Inflammatory macrophage treated with lipopolysaccharide for 1 hour (primary cell): ENCODE measurements at regions not wholly inside any gene's neighbourhood (a gene's known extent, or its start where the extent isn't known, plus 50 kb on each side); places are given as distances from the start of the nearest gene placed in this dataset.

Experiments used
- DNase-seq, 2 donors: peaks; one replicate each; pipeline ENCODE4 v3.0.0-alpha.2; 2020 to 2022

GRCh38 chr12:118874698-118875548, 106.4 kb upstream of the SRRM4 start:
- no peak for DNase-seq

- no peak for DNase-seq
These were observed 100.4 kb upstream of the SRRM4 start for GRCh38 chr12:118880720-118881493.

GRCh38 chr12:118884226-118884625, 97.1 kb upstream of the SRRM4 start:
- DNase-seq, result no peak

- no peak for DNase-seq
These were observed 80.3 kb upstream of the SRRM4 start for GRCh38 chr12:118900993-118901392.

GRCh38 chr12:118908811-118909210, 72.5 kb upstream of the SRRM4 start:
- DNase-seq, result no peak

GRCh38 chr12:118912697-118913270, 68.6 kb upstream of the SRRM4 start:
- DNase-seq, result no peak

GRCh38 chr12:118921761-118922160, 59.6 kb upstream of the SRRM4 start:
- DNase-seq, result no peak

GRCh38 chr12:118922405-118922804, 58.9 kb upstream of the SRRM4 start:
- no peak for DNase-seq

- peak in 1 of 2 donors; percentile 0 for DNase-seq
These were observed 55.9 kb upstream of the SRRM4 start for GRCh38 chr12:118925407-118925806.

- no peak for DNase-seq
These were observed 55.5 kb upstream of the SRRM4 start for GRCh38 chr12:118925826-118926225.
